Left ventricle myocardium inferior (tissue), 1 donor: ENCODE measurements at regions not wholly inside any gene's neighbourhood (a gene's known extent, or its start where the extent isn't known, plus 50 kb on each side); places are given as distances from the start of the nearest gene placed in this dataset.

Experiments
- DNase-seq: peaks from one replicate; pipeline ENCODE4 v3.0.0-alpha.2; 2020
- H3K27ac ChIP-seq: fragments of 200-600 bp; replicated peaks from 2 replicates; pipeline ENCODE4 v1.8.0; 2021
- H3K27me3 ChIP-seq: fragments of 200-600 bp; 2 replicates; pipeline ENCODE4 v1.8.0; 2021; ENCODE audit warnings: low read depth
- H3K36me3 ChIP-seq: fragments of 200-600 bp; 2 replicates; pipeline ENCODE4 v1.8.0; 2021
- H3K4me1 ChIP-seq: fragments of 200-600 bp; 2 replicates; pipeline ENCODE4 v1.8.0; 2021
- H3K4me3 ChIP-seq: fragments of 200-600 bp; 2 replicates; pipeline ENCODE4 v1.8.0; 2021; ENCODE audit warnings: mild to moderate bottlenecking, moderate library complexity
- H3K9me3 ChIP-seq: fragments of 200-600 bp; replicated peaks from 2 replicates; pipeline ENCODE4 v1.8.0; 2021
- CTCF ChIP-seq: fragments of 200-600 bp; IDR thresholded peaks from 2 replicates; pipeline ENCODE4 v1.8.0; 2021; ENCODE audit warnings: antibody characterized with exemption, mild to moderate bottlenecking, borderline replicate concordance
- intact Hi-C: fragments of 100-400 bp; cut with micrococcal nuclease; formaldehyde crosslinking; loops from one replicate; pipeline ENCODE4 v1.11.0; 2022
- donor health status: DM: no; HTN: yes; CAD: no; lungs with severe emphysema.

DNA sequence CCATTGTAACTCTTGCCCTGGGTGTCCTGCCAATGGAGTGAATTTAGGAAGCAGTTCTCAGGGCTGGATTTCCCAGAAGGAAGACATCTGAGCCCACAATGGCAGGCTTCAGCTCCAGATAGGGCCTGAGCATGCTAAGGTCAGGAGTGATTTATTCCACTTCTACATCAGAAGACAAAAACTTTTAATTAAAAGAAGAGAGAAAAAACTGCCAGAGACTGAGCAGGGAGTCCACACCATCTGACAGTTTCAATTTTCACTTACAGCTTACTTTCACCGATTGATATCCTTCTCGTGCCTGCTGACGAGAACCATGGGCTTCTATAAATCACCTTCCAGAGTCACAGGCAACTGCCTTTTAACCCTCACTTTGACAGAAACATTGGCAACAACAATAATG is 228.3 kb upstream of the BRINP1 start:
- Histone ChIP-seq H3K27me3 (peaks cover 17% of the 10 kb centered on the region), H3K36me3 (no peaks in the 10 kb centered on the region), H3K9me3 (no peaks in the 10 kb centered on the region), H3K4me3 (no peak overlapping the region), H3K27ac (no peak overlapping the region), H3K4me1 (no peaks in the 10 kb centered on the region)
- DNase-seq, result no peak
- no peak for TF ChIP-seq CTCF
- intact Hi-C loops, result no loop called here

GRCh38 chr9:119596703-119597102 is 227.5 kb upstream of the BRINP1 start:
- H3K9me3 ChIP-seq, result no peaks in the 10 kb centered on the region
- intact Hi-C loops, result no loop called here
- no peaks in the 10 kb centered on the region for H3K4me1 ChIP-seq
- H3K27me3 ChIP-seq, result peaks cover 17% of the 10 kb centered on the region
- TF ChIP-seq CTCF, result no peak
- H3K36me3 ChIP-seq, result no peaks in the 10 kb centered on the region
- DNase-seq, result no peak
- H3K27ac ChIP-seq, result no peak overlapping the region
- H3K4me3 ChIP-seq, result no peak overlapping the region

DNA sequence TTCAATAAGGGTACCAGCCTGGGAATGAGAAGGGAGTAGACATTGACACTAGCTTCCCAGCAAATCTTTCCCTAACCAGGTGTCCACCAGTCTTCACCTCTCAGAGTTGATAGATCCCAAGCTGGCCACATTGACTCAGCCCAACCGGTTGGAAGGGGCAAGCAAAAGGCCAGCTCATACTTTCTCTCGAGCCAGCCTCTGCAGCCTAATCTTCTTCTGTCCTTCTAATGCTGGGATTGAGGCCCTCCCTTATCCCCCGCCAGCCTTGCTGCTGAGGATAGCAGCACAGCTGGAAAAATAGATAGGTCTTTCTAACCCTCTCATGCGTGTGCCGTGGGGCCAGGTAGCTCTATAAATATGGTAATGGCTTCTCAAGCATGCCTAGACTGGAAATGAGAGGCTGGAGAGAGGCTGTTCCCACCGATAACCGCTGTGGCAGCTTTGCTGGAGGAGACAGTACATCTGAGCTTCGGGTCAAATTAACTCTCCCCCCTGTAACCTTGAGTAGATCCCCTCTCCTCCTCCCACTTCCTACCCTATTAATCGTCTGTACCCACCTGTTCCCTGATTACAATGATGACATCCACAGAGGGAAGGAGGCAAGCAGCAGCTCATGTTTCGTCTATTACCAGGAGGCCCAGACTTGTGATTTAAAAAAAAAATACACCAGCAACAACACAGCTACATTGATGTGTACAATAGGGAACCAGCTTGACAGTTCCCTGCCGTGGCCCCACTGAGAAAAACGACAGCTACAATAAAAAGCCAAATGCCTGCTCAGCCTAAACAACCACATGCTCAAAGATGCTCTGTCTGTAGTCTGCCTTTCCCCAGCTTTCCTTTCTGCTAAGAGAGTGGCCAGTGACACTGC is 219.9 kb upstream of the BRINP1 start:
- no peaks in the 10 kb centered on the region for H3K4me1 ChIP-seq
- no peak overlapping the region for H3K4me3 ChIP-seq
- no peak overlapping the region for H3K27ac ChIP-seq
- no peaks in the 10 kb centered on the region for H3K36me3 ChIP-seq
- no peak for TF ChIP-seq CTCF
- intact Hi-C loops, result no loop called here
- DNase-seq, result no peak
- peaks cover 45% of the 10 kb centered on the region for H3K27me3 ChIP-seq
- H3K9me3 ChIP-seq, result peaks cover 3% of the 10 kb centered on the region

DNA sequence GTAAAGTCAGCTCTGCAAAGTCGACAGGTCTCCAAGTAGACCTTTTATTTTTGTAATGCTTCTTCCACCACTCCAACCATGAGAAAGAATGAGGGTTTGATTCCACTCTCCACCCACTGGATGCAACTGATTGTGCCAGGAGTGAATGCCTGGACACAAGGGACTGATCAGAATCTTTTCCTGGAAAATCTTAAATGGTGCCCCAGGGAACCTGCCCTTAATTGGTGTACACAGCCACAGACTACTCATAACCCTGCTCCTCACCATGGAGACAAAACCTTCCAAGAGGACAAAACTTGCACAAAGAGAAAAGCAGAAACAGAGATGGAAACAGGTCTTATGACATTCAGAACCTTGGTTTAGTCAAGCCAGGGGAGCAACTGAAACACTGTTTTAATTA is 208.6 kb upstream of the BRINP1 start:
- TF ChIP-seq CTCF, result no peak
- no peak overlapping the region for H3K27ac ChIP-seq
- intact Hi-C loops, result no loop called here
- no peaks in the 10 kb centered on the region for H3K4me1 ChIP-seq
- H3K9me3 ChIP-seq, result peaks cover 6% of the 10 kb centered on the region
- H3K27me3 ChIP-seq, result peaks cover 9% of the 10 kb centered on the region
- no peak for DNase-seq
- H3K36me3 ChIP-seq, result no peaks in the 10 kb centered on the region
- no peak overlapping the region for H3K4me3 ChIP-seq

DNA sequence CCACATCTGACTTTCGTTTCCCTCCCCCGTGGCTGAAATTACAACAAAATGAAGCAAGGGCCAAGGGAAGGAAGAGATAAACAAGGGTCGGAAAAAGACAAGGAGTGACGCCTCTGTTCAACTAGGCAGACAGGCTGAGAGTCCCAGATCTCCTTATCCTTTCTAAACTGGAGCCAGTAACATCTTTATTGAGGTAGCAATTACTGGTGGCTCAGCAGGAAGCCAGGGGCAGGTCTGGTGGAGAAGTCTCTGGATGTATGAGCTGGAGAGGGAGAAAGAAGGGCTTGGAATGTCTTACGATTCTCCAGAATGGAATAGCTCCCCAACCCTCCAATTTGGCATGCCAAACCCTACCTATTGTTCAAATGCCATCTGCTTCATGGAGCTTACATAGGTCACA is 190.8 kb upstream of the BRINP1 start:
- no peak for TF ChIP-seq CTCF
- no peaks in the 10 kb centered on the region for H3K9me3 ChIP-seq
- DNase-seq, result no peak
- peaks cover 62% of the 10 kb centered on the region for H3K27me3 ChIP-seq
- no peak overlapping the region for H3K4me3 ChIP-seq
- peaks cover 9% of the 10 kb centered on the region for H3K4me1 ChIP-seq
- no peak overlapping the region for H3K27ac ChIP-seq
- intact Hi-C loops, result loop anchor here (5.0 kb wide), 1 partner anchor 407 kb away; no protein-coding TSS in a partner anchor
- no peaks in the 10 kb centered on the region for H3K36me3 ChIP-seq
